ENCODE measurements at regions not wholly inside any gene's neighbourhood (a gene's known extent, or its start where the extent isn't known, plus 50 kb on each side); places are given as distances from the start of the nearest gene placed in this dataset.

GRCh38 chr15:53218666-53219580 is 428.8 kb upstream of the ONECUT1 start:
- H3K4me3 ChIP-seq (ENCODE audit: low read depth, low read length, poor library complexity, severe bottlenecking): no peak overlapping the region

GRCh38 chr15:53216036-53216435 is 425.9 kb upstream of the ONECUT1 start:
- no peak for TF ChIP-seq EZH2 (IDR thresholded peaks at IDR 0.05; ENCODE audit: borderline replicate concordance, low read length)
- no peak for TF ChIP-seq CTCF (IDR thresholded peaks at IDR 0.05; ENCODE audit: low read length)
- no peak overlapping the region for H3K4me3 ChIP-seq (ENCODE audit: low read depth, low read length, poor library complexity, severe bottlenecking)
- no peaks in the 10 kb centered on the region for H3K4me1 ChIP-seq (ENCODE audit: insufficient read depth, low read length, severe bottlenecking)
- no peaks in the 10 kb centered on the region for H3K79me2 ChIP-seq (ENCODE audit: insufficient read depth, low read length)
- no peaks in the 10 kb centered on the region for H3K9me2 ChIP-seq (ENCODE audit: low read depth, low read length)
- H3K27ac ChIP-seq (ENCODE audit: low read depth, low read length, poor library complexity, severe bottlenecking): no peak overlapping the region
- H4K20me1 ChIP-seq (ENCODE audit: insufficient read depth, low read length): no peaks in the 10 kb centered on the region
- no peaks in the 10 kb centered on the region for H3K36me3 ChIP-seq (ENCODE audit: insufficient read depth, low read length)
- H3K9ac ChIP-seq (ENCODE audit: low read length): no peak overlapping the region
- H3K27me3 ChIP-seq (ENCODE audit: insufficient read depth, low read length): no peaks in the 10 kb centered on the region
- H2AFZ ChIP-seq (ENCODE audit: low read length): no peak overlapping the region
- no peaks in the 10 kb centered on the region for H3K9me3 ChIP-seq (ENCODE audit: low read length)
- H3F3A ChIP-seq (ENCODE audit: insufficient read depth, low read length): no peaks in the 10 kb centered on the region
- no peak overlapping the region for H3K4me2 ChIP-seq (ENCODE audit: low read length)

More at GRCh38 chr15:53218666-53219580, 428.8 kb upstream of the ONECUT1 start:
- no peaks in the 10 kb centered on the region for H3K9me3 ChIP-seq (ENCODE audit: low read length)
- no peaks in the 10 kb centered on the region for H3K4me1 ChIP-seq (ENCODE audit: insufficient read depth, low read length, severe bottlenecking)
- H3K36me3 ChIP-seq (ENCODE audit: insufficient read depth, low read length): no peaks in the 10 kb centered on the region
- no peaks in the 10 kb centered on the region for H3K79me2 ChIP-seq (ENCODE audit: insufficient read depth, low read length)
- H3K27me3 ChIP-seq (ENCODE audit: insufficient read depth, low read length): no peaks in the 10 kb centered on the region
- no peaks in the 10 kb centered on the region for H4K20me1 ChIP-seq (ENCODE audit: insufficient read depth, low read length)
- no peak for TF ChIP-seq EZH2 (IDR thresholded peaks at IDR 0.05; ENCODE audit: borderline replicate concordance, low read length)
- no peak for TF ChIP-seq CTCF (IDR thresholded peaks at IDR 0.05; ENCODE audit: low read length)
- H3K9me2 ChIP-seq (ENCODE audit: low read depth, low read length): no peaks in the 10 kb centered on the region
- no peak overlapping the region for H3K9ac ChIP-seq (ENCODE audit: low read length)
- H3K4me2 ChIP-seq (ENCODE audit: low read length): no peak overlapping the region
- no peak overlapping the region for H3K27ac ChIP-seq (ENCODE audit: low read depth, low read length, poor library complexity, severe bottlenecking)
- no peaks in the 10 kb centered on the region for H3F3A ChIP-seq (ENCODE audit: insufficient read depth, low read length)
- no peak overlapping the region for H2AFZ ChIP-seq (ENCODE audit: low read length)

- no peaks in the 10 kb centered on the region for H3K4me1 ChIP-seq (ENCODE audit: insufficient read depth, low read length, severe bottlenecking)
- no peak overlapping the region for H3K4me2 ChIP-seq (ENCODE audit: low read length)
- H2AFZ ChIP-seq (ENCODE audit: low read length): no peak overlapping the region
- H3K27me3 ChIP-seq (ENCODE audit: insufficient read depth, low read length): no peaks in the 10 kb centered on the region
- H3F3A ChIP-seq (ENCODE audit: insufficient read depth, low read length): no peaks in the 10 kb centered on the region
- no peak overlapping the region for H3K27ac ChIP-seq (ENCODE audit: low read depth, low read length, poor library complexity, severe bottlenecking)
- no peaks in the 10 kb centered on the region for H4K20me1 ChIP-seq (ENCODE audit: insufficient read depth, low read length)
- no peak overlapping the region for H3K9ac ChIP-seq (ENCODE audit: low read length)
- H3K36me3 ChIP-seq (ENCODE audit: insufficient read depth, low read length): no peaks in the 10 kb centered on the region
- H3K9me3 ChIP-seq (ENCODE audit: low read length): no peaks in the 10 kb centered on the region
- H3K4me3 ChIP-seq (ENCODE audit: low read depth, low read length, poor library complexity, severe bottlenecking): no peak overlapping the region
- no peaks in the 10 kb centered on the region for H3K79me2 ChIP-seq (ENCODE audit: insufficient read depth, low read length)
- H3K9me2 ChIP-seq (ENCODE audit: low read depth, low read length): no peaks in the 10 kb centered on the region
- no peak for TF ChIP-seq CTCF (IDR thresholded peaks at IDR 0.05; ENCODE audit: low read length)
- no peak for TF ChIP-seq EZH2 (IDR thresholded peaks at IDR 0.05; ENCODE audit: borderline replicate concordance, low read length)
These were observed 423.2 kb upstream of the ONECUT1 start for GRCh38 chr15:53213336-53213735.

Measured in OCI-LY1 (cell line).